ENCODE measurements at regions not wholly inside any gene's neighbourhood (a gene's known extent, or its start where the extent isn't known, plus 50 kb on each side); places are given as distances from the start of the nearest gene placed in this dataset.

DNA sequence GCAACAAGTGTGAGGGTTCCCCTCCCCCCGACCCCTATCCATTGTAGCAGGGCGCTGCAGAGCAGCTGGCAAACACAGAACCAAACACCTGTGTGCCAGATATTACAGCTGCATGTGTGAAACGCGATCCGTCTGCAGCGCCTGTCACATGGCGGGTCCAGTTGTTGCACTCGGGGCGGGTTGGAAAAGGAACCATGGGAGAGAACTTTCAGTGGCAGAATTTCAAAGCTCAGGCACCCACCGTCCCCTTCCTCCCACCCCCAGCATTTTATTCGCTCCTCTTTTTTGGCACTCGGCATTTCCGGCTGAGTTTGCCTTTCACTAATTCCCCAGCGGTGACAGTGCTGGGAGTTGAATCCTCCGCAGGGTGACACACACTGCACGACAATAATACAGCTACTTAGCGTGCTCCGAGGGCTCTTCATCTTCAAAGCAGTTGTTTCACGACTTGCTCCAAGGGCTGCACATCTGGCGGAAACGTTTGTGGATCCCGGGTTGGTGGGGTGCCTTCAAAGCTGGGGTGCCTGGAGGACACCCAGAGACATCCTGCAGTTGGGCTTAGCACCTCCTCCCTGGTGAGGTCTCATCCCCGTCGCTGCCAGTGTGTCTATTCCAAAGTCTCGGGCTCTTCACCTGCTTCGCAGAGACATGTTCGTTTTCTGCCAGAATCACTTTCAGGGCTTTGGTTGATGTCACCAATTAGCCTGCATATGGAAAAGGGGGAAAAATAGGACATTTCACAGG is 180.7 kb downstream of the ZBTB18 start:
- no peak for DNase-seq (ENCODE audit: low spot score)
- no peak for TF ChIP-seq CTCF (IDR thresholded peaks at IDR 0.05; ENCODE audit: extremely low read depth, missing control alignments)

GRCh38 chr1:244234009-244234643 is 183.0 kb downstream of the ZBTB18 start:
- TF ChIP-seq CTCF (IDR thresholded peaks at IDR 0.05; ENCODE audit: extremely low read depth, missing control alignments) = no peak
- DNase-seq (ENCODE audit: low spot score) = no peak

GRCh38 chr1:244235157-244235556 is 184.1 kb downstream of the ZBTB18 start:
- TF ChIP-seq CTCF (IDR thresholded peaks at IDR 0.05; ENCODE audit: extremely low read depth, missing control alignments) = no peak
- DNase-seq (ENCODE audit: low spot score) = no peak

DNA sequence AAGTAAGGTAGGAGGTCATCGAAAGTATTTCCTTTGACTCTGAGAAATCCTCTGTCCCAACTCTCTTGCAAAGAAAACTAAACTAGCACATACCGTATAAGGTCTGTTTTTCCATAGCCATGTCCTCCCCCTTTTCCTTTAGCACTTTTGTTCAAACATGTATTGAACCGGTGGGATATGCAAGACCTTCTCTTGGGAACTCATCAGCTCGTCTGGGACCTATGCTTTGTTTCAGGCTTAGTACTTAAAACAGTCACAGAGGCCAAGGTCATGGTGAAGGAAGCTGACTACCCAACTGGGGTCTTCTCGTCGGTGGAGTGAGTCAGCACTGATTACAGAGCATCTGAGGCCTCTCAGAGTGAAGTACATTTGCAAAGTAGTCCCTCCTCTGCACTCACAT is 185.0 kb downstream of the ZBTB18 start:
- no peak for TF ChIP-seq CTCF (IDR thresholded peaks at IDR 0.05; ENCODE audit: extremely low read depth, missing control alignments)
- DNase-seq (ENCODE audit: low spot score) = no peak

- no peak for DNase-seq (ENCODE audit: low spot score)
- TF ChIP-seq CTCF (IDR thresholded peaks at IDR 0.05; ENCODE audit: extremely low read depth, missing control alignments) = no peak
These were observed 185.6 kb downstream of the ZBTB18 start for GRCh38 chr1:244236721-244237120.

DNA sequence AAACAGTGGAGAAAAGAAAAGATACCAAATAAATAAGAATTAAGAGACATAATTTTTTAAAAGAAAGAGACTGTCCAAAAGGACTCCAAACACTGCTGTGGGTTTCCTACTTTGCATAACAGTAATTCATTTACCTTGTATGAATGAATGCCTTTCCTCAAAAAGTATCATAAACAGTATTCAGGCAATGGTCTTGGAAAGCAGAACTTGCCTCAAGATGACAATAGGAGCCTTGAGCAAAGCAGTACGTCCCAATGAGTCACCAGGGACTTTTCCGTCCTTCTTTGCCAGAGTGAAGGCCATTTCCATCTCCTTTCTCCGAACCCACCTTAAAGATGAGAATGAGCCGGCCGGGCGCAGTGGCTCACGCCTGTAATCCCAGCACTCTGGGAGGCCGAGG is 186.4 kb downstream of the ZBTB18 start:
- no peak for DNase-seq (ENCODE audit: low spot score)
- no peak for TF ChIP-seq CTCF (IDR thresholded peaks at IDR 0.05; ENCODE audit: extremely low read depth, missing control alignments)

DNA sequence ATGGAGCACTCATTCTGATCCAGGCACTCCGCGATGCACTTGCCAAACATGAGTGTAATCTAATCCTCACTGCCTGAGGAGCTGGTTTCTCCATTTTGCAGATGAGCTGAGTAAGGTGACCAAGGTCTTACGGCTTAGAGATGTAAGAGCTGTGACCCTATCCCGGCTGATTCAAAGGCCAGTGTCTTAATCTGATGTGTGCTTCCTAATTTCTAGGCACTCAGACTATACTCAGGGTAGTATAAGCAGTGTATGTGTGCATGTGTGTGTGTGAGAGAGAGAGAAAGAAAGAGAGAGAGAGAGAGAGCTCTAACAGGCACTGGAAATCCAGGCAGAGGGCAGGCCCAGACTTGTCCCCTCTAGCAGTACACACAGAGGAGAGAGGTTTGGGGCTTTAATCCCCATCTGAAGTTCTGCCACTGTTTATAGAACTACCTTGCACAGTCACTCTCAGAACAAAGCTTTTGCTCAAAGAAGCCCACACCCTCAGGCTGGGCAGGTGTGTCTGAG is 188.2 kb downstream of the ZBTB18 start:
- DNase-seq (ENCODE audit: low spot score) = no peak
- TF ChIP-seq CTCF (IDR thresholded peaks at IDR 0.05; ENCODE audit: extremely low read depth, missing control alignments) = no peak
